HCT116 (cell line): ENCODE measurements at regions not wholly inside any gene's neighbourhood (a gene's known extent, or its start where the extent isn't known, plus 50 kb on each side); places are given as distances from the start of the nearest gene placed in this dataset.

Source experiments
- ATAC-seq: fragments of 200-7000 bp; cut with Tn5 transposase; 2 replicates; pipeline ENCODE4 v1.9.1; 2020; ENCODE audit warnings: mild to moderate bottlenecking, moderate library complexity
- BruUV-seq: library from RNA; stranded (reverse); fragments of 400-500 nt; replicated peaks from 2 replicates; lab custom pipeline; 2021; lab: Mats Ljungman, UMichigan
- CTCF ChIA-PET: fragments of 300-600 bp; sonication (Branson Sonifier 250); formaldehyde crosslinking; loops from one replicate; lab custom pipeline; 2021; ENCODE audit warnings: antibody characterized with exemption; lab: Charles Lee
- POLR2A ChIA-PET: fragments of 300-600, 350-600 bp; sonication (Branson Sonifier 250); formaldehyde crosslinking; loops from one replicate; lab custom pipeline; 2021; ENCODE audit warnings: antibody characterized with exemption; lab: Charles Lee
- RAD21 ChIA-PET, 2 experiments: fragments of 300-600 bp; sonication (Branson Sonifier 250); formaldehyde crosslinking; loops; one replicate each; lab custom pipeline; 2023; ENCODE audit warnings: low total read pairs in 2 of 2; ENCODE audit not compliant: uncharacterized antibody in 2 of 2, unreplicated experiment in 2 of 2, low non-redundant PET in 1 of 2; lab: Charles Lee
- DNase-seq: peaks from one replicate; pipeline ENCODE4 v3.0.0-alpha.2; 2010; ENCODE audit warnings: low read depth, low spot score
- H2AFZ ChIP-seq: fragments of 200-600 bp; shearing (Covaris generic), sonication (generic); 2 replicates; pipeline ENCODE4 v1.6.1; 2017; ENCODE audit warnings: low read depth, mixed run types, mixed read lengths, antibody characterized with exemption, low read length; ENCODE audit not compliant: poor library complexity, severe bottlenecking
- H3K27ac ChIP-seq: 2 replicates; pipeline ENCODE4 v1.5.1; 2012; ENCODE audit warnings: low read depth, low read length
- H3K27me3 ChIP-seq: fragments of 200-600 bp; sonication (generic); 2 replicates; pipeline ENCODE4 v1.6.1; 2016; ENCODE audit warnings: mixed run types, low read length, mixed read lengths; ENCODE audit not compliant: insufficient read depth
- H3K36me3 ChIP-seq, 2 experiments: fragments of 200-500 bp in 1 of 2; fragments of 200-600 bp in 1 of 2; sonication (Bioruptor generic) in 1 of 2; sonication (generic) in 1 of 2; 2 replicates each; pipeline versions ENCODE4 v1.5.1 to v1.6.1; 2014 to 2016; ENCODE audit warnings: low read length in 2 of 2, inconsistent platforms in 1 of 2, mixed read lengths in 1 of 2, mixed run types in 1 of 2; ENCODE audit not compliant: insufficient read depth in 2 of 2, control insufficient read depth in 1 of 2
- H3K4me1 ChIP-seq, 2 experiments: fragments of 200-600 bp in 1 of 2; sonication (generic) in 1 of 2; 2 replicates each; pipeline versions ENCODE4 v1.5.1 to v1.6.1; 2012 to 2017; ENCODE audit warnings: low read length in 2 of 2, inconsistent platforms in 1 of 2, mild to moderate bottlenecking in 1 of 2, mixed read lengths in 1 of 2, mixed run types in 1 of 2, moderate library complexity in 1 of 2; ENCODE audit not compliant: insufficient read depth in 2 of 2, control insufficient read depth in 1 of 2
- H3K4me2 ChIP-seq: fragments of 200-600 bp; sonication (generic); 2 replicates; pipeline ENCODE4 v1.6.1; 2017; ENCODE audit warnings: mixed run types, low read length, mixed read lengths
- H3K4me3 ChIP-seq, 2 experiments: fragments of 200-600 bp in 1 of 2; sonication (generic) in 1 of 2; replicated peaks in 1 of 2; 2 replicates each; pipeline ENCODE4 v1.5.1; 2011 to 2016; ENCODE audit warnings: low read length in 2 of 2, control low read depth in 1 of 2, low read depth in 1 of 2, mild to moderate bottlenecking in 1 of 2, mixed read lengths in 1 of 2, mixed run types in 1 of 2
- H3K79me2 ChIP-seq: fragments of 200-600 bp; sonication (generic); 2 replicates; pipeline ENCODE4 v1.6.1; 2017; ENCODE audit warnings: mild to moderate bottlenecking, mixed run types, low read length, moderate library complexity, mixed read lengths; ENCODE audit not compliant: insufficient read depth
- H3K9ac ChIP-seq: fragments of 200-600 bp; sonication (generic); 2 replicates; pipeline ENCODE4 v1.6.1; 2016; ENCODE audit warnings: low read length, mixed read lengths
- H3K9me2 ChIP-seq: fragments of 200-600 bp; sonication (generic), shearing (Covaris generic); 2 replicates; pipeline ENCODE4 v1.6.1; 2017; ENCODE audit warnings: mixed run types, mild to moderate bottlenecking, moderate library complexity; ENCODE audit not compliant: insufficient read depth
- H3K9me3 ChIP-seq, 2 experiments: fragments of 200-500 bp in 1 of 2; fragments of 200-600 bp in 1 of 2; sonication (Bioruptor generic) in 1 of 2; sonication (generic) in 1 of 2; 2 replicates each; pipeline ENCODE4 v1.6.1; 2014 to 2017; ENCODE audit warnings: low read length in 2 of 2, mixed read lengths in 2 of 2, inconsistent platforms in 1 of 2, low read depth in 1 of 2, mild to moderate bottlenecking in 1 of 2, mixed run types in 1 of 2, moderate library complexity in 1 of 2; ENCODE audit not compliant: control insufficient read depth in 1 of 2, insufficient read depth in 1 of 2
- H4K20me1 ChIP-seq: fragments of 200-600 bp; sonication (generic), shearing (Covaris generic); 2 replicates; pipeline ENCODE4 v1.6.1; 2017; ENCODE audit warnings: mixed run types, mild to moderate bottlenecking, moderate library complexity; ENCODE audit not compliant: insufficient read depth
- CEBPB ChIP-seq: IDR thresholded peaks from 2 replicates; pipeline ENCODE4 v1.6.1; 2012; ENCODE audit warnings: low read depth
- EZH2 ChIP-seq: fragments of 200-600 bp; sonication (generic); IDR thresholded peaks from 2 replicates; pipeline ENCODE4 v1.6.1; 2017; ENCODE audit warnings: antibody characterized with exemption, mixed run types
- EZH2phosphoT487 ChIP-seq: fragments of 200-600 bp; IDR thresholded peaks from 2 replicates; pipeline ENCODE4 v1.6.1; 2018; ENCODE audit warnings: antibody characterized with exemption, borderline replicate concordance
- FOSL1 ChIP-seq: IDR thresholded peaks from 2 replicates; pipeline ENCODE4 v1.6.1; 2012; ENCODE audit warnings: low read depth
- POLR2A ChIP-seq: IDR thresholded peaks from 2 replicates; pipeline ENCODE4 v1.7.0; 2011; ENCODE audit warnings: borderline replicate concordance; ENCODE audit not compliant: insufficient read depth, insufficient read length; ENCODE audit errors: extremely low read depth
- RAD21 ChIP-seq: IDR thresholded peaks from 2 replicates; pipeline ENCODE4 v1.6.1; 2012; ENCODE audit warnings: low read depth, mild to moderate bottlenecking
- REST ChIP-seq: IDR thresholded peaks from 2 replicates; pipeline ENCODE4 v1.6.1; 2012; ENCODE audit warnings: low read depth
- SP1 ChIP-seq: IDR thresholded peaks from 2 replicates; pipeline ENCODE4 v1.6.1; 2012; ENCODE audit warnings: low read depth
- SRF ChIP-seq: IDR thresholded peaks from 2 replicates; pipeline ENCODE4 v1.6.1; 2012; ENCODE audit warnings: low read depth
- YY1 ChIP-seq: IDR thresholded peaks from 2 replicates; pipeline ENCODE4 v1.6.1; 2011; ENCODE audit warnings: low read length, low read depth, moderate library complexity, mild to moderate bottlenecking; ENCODE audit not compliant: insufficient replicate concordance; ENCODE audit errors: extremely low read depth
- ZFX ChIP-seq: fragments of 450-650 bp; IDR thresholded peaks from 2 replicates; pipeline ENCODE4 v1.6.1; 2017
- ZNF274 ChIP-seq: fragments of 200-500 bp; sonication (Bioruptor generic); IDR thresholded peaks from 2 replicates; pipeline ENCODE4 v1.6.1; 2014; ENCODE audit warnings: mild to moderate bottlenecking, low read depth, low read length, inconsistent platforms
- intact Hi-C: fragments of 100-400 bp; cut with micrococcal nuclease; formaldehyde crosslinking; loops from 2 replicates; pipeline ENCODE4 v1.10.0; 2022
- TF ChIP-seq, protein P1 (sequence below): IDR thresholded peaks from 2 replicates; pipeline ENCODE4 v1.6.1; 2012

- POLR2A ChIA-PET, result no interaction called here
- TF ChIP-seq REST (no peak), EZH2 (no peak), YY1 (no peak), ZNF274 (no peak), POLR2A (no peak), RAD21 (no peak), CEBPB (no peak), SP1 (no peak), FOSL1 (no peak), SRF (no peak), ZFX (no peak), EZH2phosphoT487 (no peak)
- TF ChIP-seq, protein P1, sequence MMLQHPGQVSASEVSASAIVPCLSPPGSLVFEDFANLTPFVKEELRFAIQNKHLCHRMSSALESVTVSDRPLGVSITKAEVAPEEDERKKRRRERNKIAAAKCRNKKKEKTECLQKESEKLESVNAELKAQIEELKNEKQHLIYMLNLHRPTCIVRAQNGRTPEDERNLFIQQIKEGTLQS, result no peak
- TF ChIP-seq, all 23 proteins: peak for 0
- no peak overlapping the region for H3K27ac ChIP-seq
- no peaks in the 10 kb centered on the region for H3K9me3 ChIP-seq
- no TSS peak for BruUV-seq
- no peaks in the 10 kb centered on the region for H3K36me3 ChIP-seq
- no peaks in the 10 kb centered on the region for H4K20me1 ChIP-seq
- ChIA-PET RAD21 (no interaction called here), CTCF (interaction anchor here (1.0 to 2.0 kb wide), 7 partner anchors 10 to 932 kb away, joined by 3 to 8 read pairs (median 4); no protein-coding TSS in a partner anchor)
- no peak overlapping the region for H3K4me3 ChIP-seq
- no peaks in the 10 kb centered on the region for H3K4me1 ChIP-seq
- DNase-seq (no peak), ATAC-seq (no peak)
- H3K9ac ChIP-seq, result no peak overlapping the region
- no peaks in the 10 kb centered on the region for H3K9me2 ChIP-seq
- no peak overlapping the region for H2AFZ ChIP-seq
- no peak overlapping the region for H3K4me2 ChIP-seq
- intact Hi-C loops, result no loop called here
- no peaks in the 10 kb centered on the region for H3K27me3 ChIP-seq
- H3K79me2 ChIP-seq, result no peaks in the 10 kb centered on the region
These were observed 118.4 kb upstream of the PALMD start for GRCh38 chr1:99527545-99527944.
